Panc1 (cell line): ENCODE measurements at regions not wholly inside any gene's neighbourhood (a gene's known extent, or its start where the extent isn't known, plus 50 kb on each side); places are given as distances from the start of the nearest gene placed in this dataset.

Experiments
- POLR2AphosphoS5 ChIP-seq: IDR thresholded peaks from 2 replicates; pipeline ENCODE4 v1.6.1; 2012; ENCODE audit warnings: mild to moderate bottlenecking, low read depth, low read length, moderate library complexity
- TF ChIP-seq, protein P1 (sequence below): fragments of 450-650 bp; IDR thresholded peaks from 2 replicates; pipeline ENCODE4 v1.5.1; 2017; ENCODE audit warnings: mild to moderate bottlenecking
- TF ChIP-seq, protein P2 (sequence below), 2 experiments: IDR thresholded peaks; 2 replicates each; pipeline ENCODE4 v1.6.1; 2011 to 2012; ENCODE audit warnings: low read depth in 2 of 2, control low read depth in 1 of 2, low read length in 1 of 2, mild to moderate bottlenecking in 1 of 2, moderate library complexity in 1 of 2; ENCODE audit not compliant: insufficient read depth in 1 of 2

DNA sequence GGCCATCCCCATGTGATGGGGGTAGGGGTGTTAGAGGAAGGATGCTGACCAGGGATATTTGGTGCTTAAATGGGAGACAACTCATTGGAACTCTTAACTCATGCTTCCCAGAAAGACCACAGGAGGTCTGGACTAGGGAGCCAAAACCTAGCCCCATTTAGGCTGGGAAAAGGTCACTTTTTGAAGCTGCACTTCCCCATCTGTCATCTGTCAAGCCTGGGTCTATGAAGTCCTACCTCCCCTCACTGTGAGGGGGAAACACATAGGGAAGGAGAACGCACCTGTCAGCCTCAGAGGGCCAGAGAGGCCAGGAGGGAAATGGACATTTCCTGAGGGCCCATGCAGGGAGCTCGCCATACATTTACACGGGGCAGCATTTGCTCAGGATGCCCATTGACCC lies 321.0 kb downstream of the BCL11B start:
- TF ChIP-seq, protein P1, sequence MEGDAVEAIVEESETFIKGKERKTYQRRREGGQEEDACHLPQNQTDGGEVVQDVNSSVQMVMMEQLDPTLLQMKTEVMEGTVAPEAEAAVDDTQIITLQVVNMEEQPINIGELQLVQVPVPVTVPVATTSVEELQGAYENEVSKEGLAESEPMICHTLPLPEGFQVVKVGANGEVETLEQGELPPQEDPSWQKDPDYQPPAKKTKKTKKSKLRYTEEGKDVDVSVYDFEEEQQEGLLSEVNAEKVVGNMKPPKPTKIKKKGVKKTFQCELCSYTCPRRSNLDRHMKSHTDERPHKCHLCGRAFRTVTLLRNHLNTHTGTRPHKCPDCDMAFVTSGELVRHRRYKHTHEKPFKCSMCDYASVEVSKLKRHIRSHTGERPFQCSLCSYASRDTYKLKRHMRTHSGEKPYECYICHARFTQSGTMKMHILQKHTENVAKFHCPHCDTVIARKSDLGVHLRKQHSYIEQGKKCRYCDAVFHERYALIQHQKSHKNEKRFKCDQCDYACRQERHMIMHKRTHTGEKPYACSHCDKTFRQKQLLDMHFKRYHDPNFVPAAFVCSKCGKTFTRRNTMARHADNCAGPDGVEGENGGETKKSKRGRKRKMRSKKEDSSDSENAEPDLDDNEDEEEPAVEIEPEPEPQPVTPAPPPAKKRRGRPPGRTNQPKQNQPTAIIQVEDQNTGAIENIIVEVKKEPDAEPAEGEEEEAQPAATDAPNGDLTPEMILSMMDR: no peak
- TF ChIP-seq, protein P2, sequence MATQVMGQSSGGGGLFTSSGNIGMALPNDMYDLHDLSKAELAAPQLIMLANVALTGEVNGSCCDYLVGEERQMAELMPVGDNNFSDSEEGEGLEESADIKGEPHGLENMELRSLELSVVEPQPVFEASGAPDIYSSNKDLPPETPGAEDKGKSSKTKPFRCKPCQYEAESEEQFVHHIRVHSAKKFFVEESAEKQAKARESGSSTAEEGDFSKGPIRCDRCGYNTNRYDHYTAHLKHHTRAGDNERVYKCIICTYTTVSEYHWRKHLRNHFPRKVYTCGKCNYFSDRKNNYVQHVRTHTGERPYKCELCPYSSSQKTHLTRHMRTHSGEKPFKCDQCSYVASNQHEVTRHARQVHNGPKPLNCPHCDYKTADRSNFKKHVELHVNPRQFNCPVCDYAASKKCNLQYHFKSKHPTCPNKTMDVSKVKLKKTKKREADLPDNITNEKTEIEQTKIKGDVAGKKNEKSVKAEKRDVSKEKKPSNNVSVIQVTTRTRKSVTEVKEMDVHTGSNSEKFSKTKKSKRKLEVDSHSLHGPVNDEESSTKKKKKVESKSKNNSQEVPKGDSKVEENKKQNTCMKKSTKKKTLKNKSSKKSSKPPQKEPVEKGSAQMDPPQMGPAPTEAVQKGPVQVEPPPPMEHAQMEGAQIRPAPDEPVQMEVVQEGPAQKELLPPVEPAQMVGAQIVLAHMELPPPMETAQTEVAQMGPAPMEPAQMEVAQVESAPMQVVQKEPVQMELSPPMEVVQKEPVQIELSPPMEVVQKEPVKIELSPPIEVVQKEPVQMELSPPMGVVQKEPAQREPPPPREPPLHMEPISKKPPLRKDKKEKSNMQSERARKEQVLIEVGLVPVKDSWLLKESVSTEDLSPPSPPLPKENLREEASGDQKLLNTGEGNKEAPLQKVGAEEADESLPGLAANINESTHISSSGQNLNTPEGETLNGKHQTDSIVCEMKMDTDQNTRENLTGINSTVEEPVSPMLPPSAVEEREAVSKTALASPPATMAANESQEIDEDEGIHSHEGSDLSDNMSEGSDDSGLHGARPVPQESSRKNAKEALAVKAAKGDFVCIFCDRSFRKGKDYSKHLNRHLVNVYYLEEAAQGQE (IDR thresholded peaks at IDR 0.05; ENCODE audit: insufficient read depth in 1 of 2, low read depth in 2 of 2, low read length in 1 of 2): no peak
- TF ChIP-seq POLR2AphosphoS5: no peak
